Erythroblast (primary cell): ENCODE measurements at regions not wholly inside any gene's neighbourhood (a gene's known extent, or its start where the extent isn't known, plus 50 kb on each side); places are given as distances from the start of the nearest gene placed in this dataset.
"Not testable (repeated sequence)": the region's sequence is repeated elsewhere in the genome, so short reads cannot be mapped to it uniquely, and the experiment has no call there.

Experiments
- DNase-seq, 2 experiments: peaks; one replicate each; lab custom pipeline; 2025; lab: John Stamatoyannopoulos, UW
- GATA1 ChIP-seq: IDR thresholded peaks from 2 replicates; pipeline ENCODE4 v1.6.1; 2011; ENCODE audit warnings: low read depth, mild to moderate bottlenecking, control low read depth, low read length, moderate library complexity
- POLR2A ChIP-seq: IDR thresholded peaks from 2 replicates; pipeline ENCODE4 v1.6.1; 2011; ENCODE audit warnings: mild to moderate bottlenecking, low read length

GRCh38 chr2:12918835-12919445, 202.2 kb downstream of the TRIB2 start:
- TF ChIP-seq GATA1: no peak
- TF ChIP-seq POLR2A: no peak

GRCh38 chr2:12921321-12921720, 204.6 kb downstream of the TRIB2 start:
- TF ChIP-seq POLR2A: no peak
- TF ChIP-seq GATA1: no peak
- no peak for DNase-seq

More at GRCh38 chr2:12918835-12919445, 202.2 kb downstream of the TRIB2 start:
- DNase-seq: no peak

GRCh38 chr2:12923907-12924610, 207.3 kb downstream of the TRIB2 start:
- TF ChIP-seq GATA1: no peak
- TF ChIP-seq POLR2A: no peak
- DNase-seq: no peak

- DNase-seq: not testable (repeated sequence)
These were observed 209.9 kb downstream of the TRIB2 start for GRCh38 chr2:12926641-12927040.

- no peak for TF ChIP-seq POLR2A
- TF ChIP-seq GATA1: no peak
- no peak for DNase-seq
These were observed 211.6 kb downstream of the TRIB2 start for GRCh38 chr2:12928197-12928774.

GRCh38 chr2:12928775-12929401, 212.2 kb downstream of the TRIB2 start:
- no peak for DNase-seq

GRCh38 chr2:12929758-12930157, 213.0 kb downstream of the TRIB2 start:
- DNase-seq: no peak
- no peak for TF ChIP-seq GATA1
- no peak for TF ChIP-seq POLR2A

More at GRCh38 chr2:12928775-12929401, 212.2 kb downstream of the TRIB2 start:
- TF ChIP-seq POLR2A (no peak), GATA1 (no peak)

- DNase-seq: no peak
- TF ChIP-seq GATA1 (no peak), POLR2A (no peak)
These were observed 213.7 kb downstream of the TRIB2 start for GRCh38 chr2:12930391-12930790.

- DNase-seq: peak in 1 of 2 experiments; percentile 14
- TF ChIP-seq POLR2A: no peak
- TF ChIP-seq GATA1: no peak
These were observed 214.6 kb downstream of the TRIB2 start for GRCh38 chr2:12931186-12931844.

GRCh38 chr2:12932192-12932591, 215.5 kb downstream of the TRIB2 start:
- no peak for DNase-seq
- TF ChIP-seq GATA1 (no peak), POLR2A (no peak)

GRCh38 chr2:12934146-12934756, 217.5 kb downstream of the TRIB2 start:
- no peak for TF ChIP-seq POLR2A
- no peak for TF ChIP-seq GATA1
- no peak for DNase-seq

GRCh38 chr2:12935222-12935621, 218.5 kb downstream of the TRIB2 start:
- DNase-seq: no peak
- TF ChIP-seq POLR2A: no peak
- TF ChIP-seq GATA1: no peak

GRCh38 chr2:12935796-12936195, 219.1 kb downstream of the TRIB2 start:
- no peak for DNase-seq
- TF ChIP-seq POLR2A (no peak), GATA1 (no peak)
